ENCODE measurements at regions not wholly inside any gene's neighbourhood (a gene's known extent, or its start where the extent isn't known, plus 50 kb on each side); places are given as distances from the start of the nearest gene placed in this dataset.

- TF ChIP-seq, protein P1, sequence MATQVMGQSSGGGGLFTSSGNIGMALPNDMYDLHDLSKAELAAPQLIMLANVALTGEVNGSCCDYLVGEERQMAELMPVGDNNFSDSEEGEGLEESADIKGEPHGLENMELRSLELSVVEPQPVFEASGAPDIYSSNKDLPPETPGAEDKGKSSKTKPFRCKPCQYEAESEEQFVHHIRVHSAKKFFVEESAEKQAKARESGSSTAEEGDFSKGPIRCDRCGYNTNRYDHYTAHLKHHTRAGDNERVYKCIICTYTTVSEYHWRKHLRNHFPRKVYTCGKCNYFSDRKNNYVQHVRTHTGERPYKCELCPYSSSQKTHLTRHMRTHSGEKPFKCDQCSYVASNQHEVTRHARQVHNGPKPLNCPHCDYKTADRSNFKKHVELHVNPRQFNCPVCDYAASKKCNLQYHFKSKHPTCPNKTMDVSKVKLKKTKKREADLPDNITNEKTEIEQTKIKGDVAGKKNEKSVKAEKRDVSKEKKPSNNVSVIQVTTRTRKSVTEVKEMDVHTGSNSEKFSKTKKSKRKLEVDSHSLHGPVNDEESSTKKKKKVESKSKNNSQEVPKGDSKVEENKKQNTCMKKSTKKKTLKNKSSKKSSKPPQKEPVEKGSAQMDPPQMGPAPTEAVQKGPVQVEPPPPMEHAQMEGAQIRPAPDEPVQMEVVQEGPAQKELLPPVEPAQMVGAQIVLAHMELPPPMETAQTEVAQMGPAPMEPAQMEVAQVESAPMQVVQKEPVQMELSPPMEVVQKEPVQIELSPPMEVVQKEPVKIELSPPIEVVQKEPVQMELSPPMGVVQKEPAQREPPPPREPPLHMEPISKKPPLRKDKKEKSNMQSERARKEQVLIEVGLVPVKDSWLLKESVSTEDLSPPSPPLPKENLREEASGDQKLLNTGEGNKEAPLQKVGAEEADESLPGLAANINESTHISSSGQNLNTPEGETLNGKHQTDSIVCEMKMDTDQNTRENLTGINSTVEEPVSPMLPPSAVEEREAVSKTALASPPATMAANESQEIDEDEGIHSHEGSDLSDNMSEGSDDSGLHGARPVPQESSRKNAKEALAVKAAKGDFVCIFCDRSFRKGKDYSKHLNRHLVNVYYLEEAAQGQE (IDR thresholded peaks at IDR 0.05; ENCODE audit: insufficient read depth in 1 of 2, low read depth in 2 of 2, low read length in 2 of 2): no peak
- no peak for TF ChIP-seq TAF1 (IDR thresholded peaks at IDR 0.05; ENCODE audit: borderline replicate concordance, insufficient read depth, low read length)
Measured at GRCh38 chr10:78341953-78342614, 308.4 kb downstream of the RPS24 start.

DNA sequence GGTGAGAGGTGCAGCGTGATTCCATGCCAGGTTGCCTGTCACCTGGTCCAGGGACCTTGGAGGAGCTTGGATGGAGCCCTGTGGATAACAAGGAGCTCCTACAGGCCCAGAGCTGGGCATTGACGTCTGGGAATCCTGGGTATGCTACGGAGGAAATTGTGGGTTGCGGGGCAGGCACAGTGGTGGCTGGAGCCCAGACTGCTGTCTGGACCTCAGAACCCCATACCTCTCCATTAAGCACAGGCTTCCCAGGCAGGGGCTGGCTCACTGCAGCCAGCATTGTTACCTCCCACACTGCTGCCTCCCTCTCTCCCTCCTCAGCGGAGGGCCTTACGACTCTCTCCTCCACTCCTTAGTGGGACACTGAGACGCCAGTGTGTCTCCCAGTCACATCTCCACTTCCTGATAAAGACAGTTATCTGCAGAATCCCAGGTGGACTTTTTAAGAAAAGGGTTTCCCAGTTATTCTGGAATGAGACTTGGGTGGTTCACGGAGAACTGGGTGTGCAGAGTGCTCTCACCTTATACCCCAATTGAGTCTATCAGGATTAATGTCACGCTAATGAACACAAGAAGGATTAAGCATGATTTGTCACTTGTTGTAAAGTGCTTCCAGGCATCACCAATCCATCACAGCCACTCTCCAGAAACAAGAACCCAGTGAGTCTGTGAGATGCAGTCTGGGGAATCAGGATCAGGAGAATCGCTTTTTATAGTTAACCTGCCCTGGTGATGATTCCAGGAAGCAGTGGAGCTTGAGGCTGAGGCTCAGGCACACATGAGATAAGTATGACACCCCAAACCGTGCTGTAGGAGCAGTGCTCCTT, 309.4 kb downstream of the RPS24 start:
- TF ChIP-seq POLR2AphosphoS5 (IDR thresholded peaks at IDR 0.05; ENCODE audit: low read depth, low read length) (no peak), SIN3A (IDR thresholded peaks at IDR 0.05; ENCODE audit: borderline replicate concordance, insufficient read depth, low read length) (no peak), TAF1 (IDR thresholded peaks at IDR 0.05; ENCODE audit: borderline replicate concordance, insufficient read depth, low read length) (no peak), FOXP2 (optimal IDR thresholded peaks at IDR 0.05; ENCODE audit: borderline replicate concordance, extremely low read depth, extremely low read length, insufficient read depth) (no peak)
- TF ChIP-seq, protein P1 (IDR thresholded peaks at IDR 0.05; ENCODE audit: insufficient read depth in 1 of 2, low read depth in 2 of 2, low read length in 2 of 2): no peak

- TF ChIP-seq, protein P1 (IDR thresholded peaks at IDR 0.05; ENCODE audit: insufficient read depth in 1 of 2, low read depth in 2 of 2, low read length in 2 of 2): no peak
- no peak for TF ChIP-seq TAF1 (IDR thresholded peaks at IDR 0.05; ENCODE audit: borderline replicate concordance, insufficient read depth, low read length)
- TF ChIP-seq FOXP2 (optimal IDR thresholded peaks at IDR 0.05; ENCODE audit: borderline replicate concordance, extremely low read depth, extremely low read length, insufficient read depth): no peak
- no peak for TF ChIP-seq POLR2AphosphoS5 (IDR thresholded peaks at IDR 0.05; ENCODE audit: low read depth, low read length)
- TF ChIP-seq SIN3A (IDR thresholded peaks at IDR 0.05; ENCODE audit: borderline replicate concordance, insufficient read depth, low read length): no peak
Measured at GRCh38 chr10:78346721-78347120, 313.1 kb downstream of the RPS24 start.

DNA sequence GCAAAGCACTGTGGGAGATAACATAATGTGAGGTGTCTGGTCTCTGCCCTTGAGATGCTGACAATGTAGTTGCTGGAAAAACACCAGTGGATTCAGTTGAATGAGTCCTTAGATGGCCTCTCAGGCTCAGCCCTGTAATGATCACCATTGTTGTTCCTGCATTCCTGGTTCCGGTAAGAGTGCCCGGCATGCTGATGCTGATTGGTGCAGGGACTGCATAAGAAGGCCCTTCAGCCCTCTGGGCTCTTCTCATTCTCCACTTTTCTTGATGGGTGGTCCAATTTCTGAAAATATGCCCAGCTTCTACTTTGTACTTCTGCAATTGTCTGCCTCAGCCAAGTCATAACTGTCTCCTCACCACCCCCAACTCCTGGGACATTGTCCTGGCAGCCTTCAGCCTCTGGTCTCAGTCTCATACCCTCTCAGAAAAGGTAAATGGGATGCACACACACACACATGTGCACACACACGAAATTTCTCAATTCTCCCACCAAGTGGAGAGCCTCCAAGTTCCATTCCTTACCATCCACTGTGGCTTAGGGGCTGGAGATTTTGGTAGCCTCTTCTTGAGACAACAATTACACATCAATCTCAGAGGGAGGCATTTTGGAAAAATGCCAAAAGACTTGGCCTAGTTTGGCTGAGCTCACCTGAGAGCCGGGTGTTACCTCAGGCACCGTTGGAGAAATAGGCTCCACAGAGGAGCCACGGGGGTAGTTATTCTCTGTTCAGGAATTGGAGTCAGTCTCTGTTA, 314.9 kb downstream of the RPS24 start:
- TF ChIP-seq TAF1 (IDR thresholded peaks at IDR 0.05; ENCODE audit: borderline replicate concordance, insufficient read depth, low read length): no peak
- no peak for TF ChIP-seq FOXP2 (optimal IDR thresholded peaks at IDR 0.05; ENCODE audit: borderline replicate concordance, extremely low read depth, extremely low read length, insufficient read depth)
- TF ChIP-seq, protein P1 (IDR thresholded peaks at IDR 0.05; ENCODE audit: insufficient read depth in 1 of 2, low read depth in 2 of 2, low read length in 2 of 2): no peak
- no peak for TF ChIP-seq SIN3A (IDR thresholded peaks at IDR 0.05; ENCODE audit: borderline replicate concordance, insufficient read depth, low read length)
- TF ChIP-seq POLR2AphosphoS5 (IDR thresholded peaks at IDR 0.05; ENCODE audit: low read depth, low read length): no peak
